ENCODE measurements at regions not wholly inside any gene's neighbourhood (a gene's known extent, or its start where the extent isn't known, plus 50 kb on each side); places are given as distances from the start of the nearest gene placed in this dataset.
"Not testable (repeated sequence)": the region's sequence is repeated elsewhere in the genome, so short reads cannot be mapped to it uniquely, and the experiment has no call there.

DNA sequence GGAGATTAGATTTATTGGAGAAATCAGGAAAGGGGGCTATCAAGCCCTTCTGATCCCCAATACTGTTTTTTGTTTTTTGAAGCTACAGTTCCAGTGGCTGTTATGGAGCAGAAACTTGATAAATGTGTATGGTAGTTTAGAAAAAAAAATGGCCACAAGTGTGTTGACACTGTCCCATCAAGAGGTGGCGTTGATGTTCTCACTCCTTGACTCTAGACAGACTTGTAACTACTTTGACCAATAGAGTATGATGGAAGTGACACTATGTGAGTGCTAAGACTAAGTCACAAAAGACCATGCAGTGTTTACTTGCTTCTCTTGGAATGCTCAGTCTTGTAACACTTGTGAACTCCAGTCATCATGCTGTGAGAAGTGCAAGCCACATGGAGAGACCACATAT is 356.7 kb downstream of the PDCD6IP start:
- Histone ChIP-seq H3K4me3 (replicated peaks in 1 of 3) (no peak overlapping the region), H3K27me3 (no peaks in the 10 kb centered on the region), H3K9me3 (no peaks in the 10 kb centered on the region), H3K36me3 (no peaks in the 10 kb centered on the region), H3K4me1 (no peaks in the 10 kb centered on the region), H3K27ac (no peak overlapping the region)
- 0% methylated on average over 1 of the region's 1 CpG for WGBS, 2 donors
- intact Hi-C loops (cut with DNase I), result no loop called here
- TF ChIP-seq, protein P1, sequence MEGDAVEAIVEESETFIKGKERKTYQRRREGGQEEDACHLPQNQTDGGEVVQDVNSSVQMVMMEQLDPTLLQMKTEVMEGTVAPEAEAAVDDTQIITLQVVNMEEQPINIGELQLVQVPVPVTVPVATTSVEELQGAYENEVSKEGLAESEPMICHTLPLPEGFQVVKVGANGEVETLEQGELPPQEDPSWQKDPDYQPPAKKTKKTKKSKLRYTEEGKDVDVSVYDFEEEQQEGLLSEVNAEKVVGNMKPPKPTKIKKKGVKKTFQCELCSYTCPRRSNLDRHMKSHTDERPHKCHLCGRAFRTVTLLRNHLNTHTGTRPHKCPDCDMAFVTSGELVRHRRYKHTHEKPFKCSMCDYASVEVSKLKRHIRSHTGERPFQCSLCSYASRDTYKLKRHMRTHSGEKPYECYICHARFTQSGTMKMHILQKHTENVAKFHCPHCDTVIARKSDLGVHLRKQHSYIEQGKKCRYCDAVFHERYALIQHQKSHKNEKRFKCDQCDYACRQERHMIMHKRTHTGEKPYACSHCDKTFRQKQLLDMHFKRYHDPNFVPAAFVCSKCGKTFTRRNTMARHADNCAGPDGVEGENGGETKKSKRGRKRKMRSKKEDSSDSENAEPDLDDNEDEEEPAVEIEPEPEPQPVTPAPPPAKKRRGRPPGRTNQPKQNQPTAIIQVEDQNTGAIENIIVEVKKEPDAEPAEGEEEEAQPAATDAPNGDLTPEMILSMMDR (IDR thresholded peaks at IDR 0.05), result no peak
- TF ChIP-seq POLR2A (IDR thresholded peaks at IDR 0.05), result no peak
- no peak for DNase-seq

DNA sequence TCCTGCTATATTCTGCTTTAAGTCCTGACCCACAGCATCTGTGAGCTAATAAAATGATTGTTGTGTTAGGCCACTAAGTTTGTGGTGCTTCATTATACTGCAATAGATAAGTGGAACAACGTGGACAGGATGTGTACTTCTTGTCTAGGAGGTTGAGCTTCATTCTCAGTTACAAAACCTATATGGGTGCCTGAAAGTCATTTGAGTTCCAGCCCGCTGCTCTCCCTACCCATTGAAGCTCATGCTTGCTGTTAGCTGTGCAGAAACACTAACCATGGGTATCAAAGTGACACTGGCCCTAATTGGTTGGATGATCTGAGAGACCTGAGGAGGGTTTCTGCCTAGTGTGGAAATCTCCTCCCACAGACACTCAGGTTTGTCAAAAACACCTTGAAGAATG is 357.2 kb downstream of the PDCD6IP start:
- no peaks in the 10 kb centered on the region for H3K4me1 ChIP-seq
- intact Hi-C loops (cut with DNase I), result no loop called here
- H3K9me3 ChIP-seq, result no peaks in the 10 kb centered on the region
- DNase-seq, result no peak
- no peaks in the 10 kb centered on the region for H3K27me3 ChIP-seq
- WGBS, 2 donors, result 61 to 67% methylated on average over 2 of the region's 2 CpGs
- TF ChIP-seq, protein P1 (IDR thresholded peaks at IDR 0.05), result no peak
- TF ChIP-seq POLR2A (IDR thresholded peaks at IDR 0.05), result no peak
- H3K36me3 ChIP-seq, result no peaks in the 10 kb centered on the region
- no peak overlapping the region for H3K27ac ChIP-seq
- H3K4me3 ChIP-seq (replicated peaks in 1 of 3), result no peak overlapping the region

DNA sequence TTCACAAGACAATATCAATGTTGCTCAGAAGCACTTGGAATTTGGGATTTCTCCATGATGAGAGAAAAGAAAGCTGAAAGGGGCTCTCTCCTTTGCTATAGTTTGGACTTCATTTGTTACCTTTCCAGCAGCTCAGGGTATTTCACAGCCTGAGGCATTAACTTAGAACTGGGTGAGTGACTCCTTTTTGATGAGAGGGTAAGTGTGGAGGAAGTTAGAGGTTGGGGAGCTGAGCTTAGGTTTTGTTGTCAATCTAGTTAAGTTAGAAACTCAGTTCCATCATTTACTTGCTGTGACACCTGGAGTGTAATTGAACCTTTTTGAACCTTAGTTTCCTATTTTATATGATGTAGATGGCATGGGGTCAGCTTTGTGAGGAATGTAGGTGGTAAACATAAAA is 359.1 kb downstream of the PDCD6IP start:
- no peak for DNase-seq
- H3K27me3 ChIP-seq, result no peaks in the 10 kb centered on the region
- H3K27ac ChIP-seq, result no peak overlapping the region
- no peaks in the 10 kb centered on the region for H3K4me1 ChIP-seq
- intact Hi-C loops (cut with DNase I), result no loop called here
- no peak for TF ChIP-seq POLR2A (IDR thresholded peaks at IDR 0.05)
- TF ChIP-seq, protein P1 (IDR thresholded peaks at IDR 0.05), result no peak
- H3K9me3 ChIP-seq, result no peaks in the 10 kb centered on the region
- H3K4me3 ChIP-seq (replicated peaks in 1 of 3), result no peak overlapping the region
- no peaks in the 10 kb centered on the region for H3K36me3 ChIP-seq

DNA sequence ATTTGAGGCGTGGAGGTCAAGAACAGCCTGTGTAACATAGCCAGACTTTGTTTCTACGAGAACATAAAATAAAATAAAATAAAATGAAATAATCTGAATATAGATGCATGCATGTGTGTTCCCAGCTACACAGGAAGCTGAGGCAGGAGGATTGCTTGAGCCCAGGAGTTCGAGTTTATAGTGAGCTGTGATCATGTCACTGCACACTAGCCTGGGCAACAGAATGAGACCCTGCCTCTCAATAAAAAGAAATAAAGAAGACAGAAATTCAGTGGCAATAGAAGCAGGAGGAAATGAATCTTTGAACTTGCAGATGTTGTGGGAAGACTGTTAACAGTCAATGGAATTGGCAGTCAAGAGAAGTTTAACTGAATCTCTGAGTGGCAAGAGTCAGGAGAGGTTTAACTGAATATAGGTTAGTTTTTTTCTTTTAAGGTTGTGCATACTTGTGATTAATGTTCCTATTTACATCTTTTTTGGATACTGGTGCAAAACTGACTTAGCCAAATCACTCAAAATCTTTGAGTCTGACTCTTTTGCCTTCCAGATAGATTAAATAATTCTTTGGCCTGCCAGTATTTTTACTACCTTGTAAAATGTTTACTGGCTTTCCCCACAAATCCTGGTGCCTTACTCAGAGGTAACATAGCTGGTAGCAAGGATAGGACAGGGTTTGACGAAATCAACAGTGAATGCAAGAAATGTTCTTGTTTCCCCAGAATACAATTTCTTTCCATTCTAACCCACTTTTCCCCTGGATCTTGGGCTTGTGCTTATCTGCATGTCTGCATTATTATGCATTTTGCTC is 361.4 kb downstream of the PDCD6IP start:
- WGBS, 2 donors, result 84 to 88% methylated on average over 4 of the region's 4 CpGs
- TF ChIP-seq, protein P1 (IDR thresholded peaks at IDR 0.05), result no peak
- TF ChIP-seq POLR2A (IDR thresholded peaks at IDR 0.05), result no peak
- Histone ChIP-seq H3K27ac (no peak overlapping the region), H3K36me3 (no peaks in the 10 kb centered on the region), H3K27me3 (no peaks in the 10 kb centered on the region), H3K9me3 (no peaks in the 10 kb centered on the region), H3K4me1 (no peaks in the 10 kb centered on the region), H3K4me3 (replicated peaks in 1 of 3) (no peak overlapping the region)
- no peak for DNase-seq
- intact Hi-C loops (cut with DNase I), result no loop called here

DNA sequence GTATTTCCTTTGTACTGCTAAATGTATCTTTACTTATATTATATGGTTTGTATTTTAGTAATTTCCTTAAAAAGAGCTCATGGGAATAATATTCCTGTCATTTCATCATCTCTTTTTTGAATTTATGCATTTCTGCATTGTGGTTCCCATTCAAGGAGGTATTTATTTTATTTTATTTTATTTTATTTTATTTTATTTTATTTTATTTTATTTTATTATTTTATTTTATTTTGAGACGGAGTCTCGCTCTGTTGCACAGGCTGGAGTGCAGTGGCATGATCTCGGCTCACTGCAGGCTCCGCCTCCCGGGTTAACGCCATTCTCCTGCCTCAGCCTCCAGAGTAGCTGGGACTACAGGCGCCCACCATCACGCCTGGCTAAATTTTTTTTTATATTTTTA is 371.2 kb downstream of the PDCD6IP start:
- 95 to 96% methylated on average over 8 of the region's 8 CpGs for WGBS, 2 donors
- H3K36me3 ChIP-seq; H3K4me1 ChIP-seq; H3K9me3 ChIP-seq; H3K27ac ChIP-seq; H3K4me3 ChIP-seq (replicated peaks in 1 of 3); DNase-seq; intact Hi-C loops (cut with DNase I); H3K27me3 ChIP-seq: not testable (repeated sequence)
